Endodermal cell (in vitro differentiated cells): ENCODE measurements at regions not wholly inside any gene's neighbourhood (a gene's known extent, or its start where the extent isn't known, plus 50 kb on each side); places are given as distances from the start of the nearest gene placed in this dataset.

Source experiments
- DNase-seq: peaks from one replicate; pipeline ENCODE4 v3.0.0-alpha.2; 2017
- H3K27ac ChIP-seq: 2 replicates; pipeline ENCODE4 v1.5.1; 2013; ENCODE audit warnings: mild to moderate bottlenecking, low read depth, low read length, moderate library complexity
- H3K27me3 ChIP-seq: 2 replicates; pipeline ENCODE4 v1.6.1; 2013; ENCODE audit warnings: mild to moderate bottlenecking, low read length, moderate library complexity; ENCODE audit not compliant: insufficient read depth, control insufficient read depth, poor library complexity, severe bottlenecking
- H3K36me3 ChIP-seq: 2 replicates; pipeline ENCODE4 v1.7.0; 2013; ENCODE audit warnings: mild to moderate bottlenecking, low read length, moderate library complexity; ENCODE audit not compliant: control insufficient read depth, insufficient read depth
- H3K4me1 ChIP-seq: one replicate; pipeline ENCODE4 v1.7.0; 2013; ENCODE audit warnings: low read length; ENCODE audit not compliant: control insufficient read depth, insufficient read depth
- H3K4me3 ChIP-seq: 2 replicates; pipeline ENCODE4 v1.5.1; 2013; ENCODE audit warnings: mild to moderate bottlenecking, low read length, moderate library complexity
- H3K9ac ChIP-seq: 2 replicates; pipeline ENCODE4 v1.6.1; 2013; ENCODE audit warnings: mild to moderate bottlenecking, low read length, moderate library complexity; ENCODE audit not compliant: poor library complexity, severe bottlenecking; ENCODE audit errors: extremely low read depth
- H3K9me3 ChIP-seq: 2 replicates; pipeline ENCODE4 v1.6.1; 2013; ENCODE audit warnings: mild to moderate bottlenecking, low read length, moderate library complexity; ENCODE audit not compliant: control insufficient read depth
- H3K27ac Mint-ChIP-seq: 2 replicates; pipeline ENCODE4 v1.8.0; 2020; ENCODE audit warnings: mixed read lengths
- H3K27me3 Mint-ChIP-seq: 2 replicates; pipeline ENCODE4 v1.8.0; 2021; ENCODE audit warnings: mild to moderate bottlenecking, mixed read lengths; ENCODE audit not compliant: insufficient read depth
- H3K36me3 Mint-ChIP-seq: 2 replicates; pipeline ENCODE4 v1.8.0; 2020; ENCODE audit warnings: low read depth, mixed read lengths
- H3K4me1 Mint-ChIP-seq: 2 replicates; pipeline ENCODE4 v1.8.0; 2020; ENCODE audit warnings: mixed read lengths
- H3K4me3 Mint-ChIP-seq: 2 replicates; pipeline ENCODE4 v1.8.0; 2020; ENCODE audit warnings: mild to moderate bottlenecking, moderate library complexity, mixed read lengths
- H3K9me3 Mint-ChIP-seq: 2 replicates; pipeline ENCODE4 v1.8.0; 2020; ENCODE audit warnings: mild to moderate bottlenecking, mixed read lengths
- WGBS, 2 experiments: methylation state at CpG; one replicate each; pipeline versions ENCODE4 v1.1.5 to v1.1.7; 2013; ENCODE audit warnings: missing lambda C conversion rate in 2 of 2, mixed read lengths in 1 of 2; ENCODE audit not compliant: insufficient coverage in 1 of 2, insufficient read length in 1 of 2; 5-methylcytosine and 5-hydroxymethylcytosine counted together
- TF ChIP-seq, protein P1 (sequence below): fragments of 200-600 bp; sonication (generic); conservative IDR thresholded peaks from 2 replicates; pipeline ENCODE4 v1.5.0; 2021; ENCODE audit warnings: antibody characterized with exemption, mild to moderate bottlenecking

DNA sequence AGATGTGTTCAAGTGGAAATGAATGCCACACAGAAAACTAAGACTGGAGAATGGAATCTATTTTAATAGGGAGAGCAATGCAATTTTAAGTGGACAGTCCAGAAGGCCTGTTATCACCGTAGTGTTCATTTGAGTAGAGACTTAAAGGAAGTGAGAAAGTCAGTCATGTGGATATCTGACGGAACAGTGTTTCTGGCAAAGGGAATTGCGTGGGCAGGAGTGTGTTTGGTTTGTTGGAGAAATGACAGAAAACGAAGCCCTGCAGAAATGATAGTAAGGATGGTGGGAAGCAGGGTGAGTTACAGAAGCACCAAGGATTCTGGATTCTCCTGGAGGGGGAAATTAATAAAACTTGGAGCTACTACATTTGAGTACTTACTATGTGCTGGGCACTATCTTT, 776.6 kb downstream of the MED13L start:
- TF ChIP-seq, protein P1, sequence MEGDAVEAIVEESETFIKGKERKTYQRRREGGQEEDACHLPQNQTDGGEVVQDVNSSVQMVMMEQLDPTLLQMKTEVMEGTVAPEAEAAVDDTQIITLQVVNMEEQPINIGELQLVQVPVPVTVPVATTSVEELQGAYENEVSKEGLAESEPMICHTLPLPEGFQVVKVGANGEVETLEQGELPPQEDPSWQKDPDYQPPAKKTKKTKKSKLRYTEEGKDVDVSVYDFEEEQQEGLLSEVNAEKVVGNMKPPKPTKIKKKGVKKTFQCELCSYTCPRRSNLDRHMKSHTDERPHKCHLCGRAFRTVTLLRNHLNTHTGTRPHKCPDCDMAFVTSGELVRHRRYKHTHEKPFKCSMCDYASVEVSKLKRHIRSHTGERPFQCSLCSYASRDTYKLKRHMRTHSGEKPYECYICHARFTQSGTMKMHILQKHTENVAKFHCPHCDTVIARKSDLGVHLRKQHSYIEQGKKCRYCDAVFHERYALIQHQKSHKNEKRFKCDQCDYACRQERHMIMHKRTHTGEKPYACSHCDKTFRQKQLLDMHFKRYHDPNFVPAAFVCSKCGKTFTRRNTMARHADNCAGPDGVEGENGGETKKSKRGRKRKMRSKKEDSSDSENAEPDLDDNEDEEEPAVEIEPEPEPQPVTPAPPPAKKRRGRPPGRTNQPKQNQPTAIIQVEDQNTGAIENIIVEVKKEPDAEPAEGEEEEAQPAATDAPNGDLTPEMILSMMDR = no peak
- H3K4me1 Mint-ChIP-seq = peaks cover 3% of the 10 kb centered on the region
- H3K36me3 ChIP-seq = no peaks in the 10 kb centered on the region
- no peaks in the 10 kb centered on the region for H3K4me1 ChIP-seq
- DNase-seq = no peak
- no peaks in the 10 kb centered on the region for H3K36me3 Mint-ChIP-seq
- 87 to 94% methylated on average over 4 of the region's 4 CpGs for WGBS, 2 experiments
- no peak overlapping the region for H3K9ac ChIP-seq
- H3K4me3 ChIP-seq = no peak overlapping the region
- H3K27ac Mint-ChIP-seq = no peak overlapping the region
- H3K27me3 Mint-ChIP-seq = peaks cover 32% of the 10 kb centered on the region
- no peaks in the 10 kb centered on the region for H3K9me3 ChIP-seq
- H3K4me3 Mint-ChIP-seq = no peak overlapping the region
- H3K27ac ChIP-seq = no peak overlapping the region
- H3K9me3 Mint-ChIP-seq = peaks cover 3% of the 10 kb centered on the region
- H3K27me3 ChIP-seq = peaks cover 8% of the 10 kb centered on the region

DNA sequence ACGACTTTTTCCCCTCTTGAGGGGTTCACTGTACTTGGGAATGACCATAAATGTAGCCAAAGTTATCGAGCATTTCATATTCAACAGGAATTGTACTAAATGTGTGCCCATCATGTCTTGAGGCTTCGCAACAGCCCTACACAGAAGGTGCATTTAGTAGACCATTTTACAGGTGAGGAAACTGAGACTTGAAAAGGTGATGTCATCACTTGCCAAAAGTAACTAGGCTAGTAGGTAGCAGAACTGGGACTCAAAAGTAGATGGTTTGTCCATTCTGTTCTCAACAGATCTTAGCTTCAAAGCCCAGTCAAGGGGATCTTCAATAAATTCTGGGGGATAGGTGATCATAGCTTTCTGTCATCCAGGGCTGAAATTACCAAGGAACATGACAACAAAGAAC, 782.2 kb downstream of the MED13L start:
- peaks cover 15% of the 10 kb centered on the region for H3K27me3 Mint-ChIP-seq
- no peaks in the 10 kb centered on the region for H3K4me1 ChIP-seq
- no peak overlapping the region for H3K4me3 ChIP-seq
- H3K9me3 Mint-ChIP-seq = no peaks in the 10 kb centered on the region
- no peak overlapping the region for H3K9ac ChIP-seq
- no peaks in the 10 kb centered on the region for H3K9me3 ChIP-seq
- no peak overlapping the region for H3K27ac Mint-ChIP-seq
- WGBS, 2 experiments = 90 to 92% methylated on average over 2 to 3 of the region's 3 CpGs
- H3K27ac ChIP-seq = no peak overlapping the region
- no peaks in the 10 kb centered on the region for H3K27me3 ChIP-seq
- TF ChIP-seq, protein P1 = no peak
- peaks cover 3% of the 10 kb centered on the region for H3K4me1 Mint-ChIP-seq
- DNase-seq = no peak
- no peaks in the 10 kb centered on the region for H3K36me3 ChIP-seq
- no peaks in the 10 kb centered on the region for H3K36me3 Mint-ChIP-seq
- no peak overlapping the region for H3K4me3 Mint-ChIP-seq

DNA sequence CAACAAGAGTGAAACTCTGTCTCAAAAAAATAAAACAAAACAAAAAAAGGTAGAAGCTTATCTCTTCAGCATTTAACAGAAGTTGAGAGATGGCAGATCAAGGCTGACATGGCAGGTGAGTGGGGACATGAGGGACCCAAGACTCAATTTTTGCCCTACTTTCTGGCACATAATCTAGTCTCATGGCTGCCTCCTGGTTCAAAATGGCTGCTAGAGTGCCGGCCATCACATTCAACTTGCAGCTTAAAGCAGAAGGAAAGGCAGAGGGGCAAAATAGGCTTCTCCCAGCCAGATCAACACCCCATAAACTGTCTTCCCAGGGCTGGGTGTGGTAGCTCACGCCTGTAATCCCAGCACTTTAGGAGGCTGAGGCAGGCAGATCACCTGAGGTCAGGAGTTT, 784.9 kb downstream of the MED13L start:
- Mint-ChIP-seq H3K4me1 (peaks cover 8% of the 10 kb centered on the region), H3K9me3 (no peaks in the 10 kb centered on the region), H3K27me3 (peaks cover 28% of the 10 kb centered on the region), H3K4me3 (no peak overlapping the region), H3K27ac (no peak overlapping the region), H3K36me3 (no peaks in the 10 kb centered on the region)
- H3K36me3 ChIP-seq = no peaks in the 10 kb centered on the region
- no peaks in the 10 kb centered on the region for H3K9me3 ChIP-seq
- H3K27ac ChIP-seq = no peak overlapping the region
- no peaks in the 10 kb centered on the region for H3K27me3 ChIP-seq
- no peak for DNase-seq
- H3K4me1 ChIP-seq = no peaks in the 10 kb centered on the region
- TF ChIP-seq, protein P1 = no peak
- WGBS, 2 experiments = 0% methylated on average over 2 of the region's 2 CpGs; no CpG with 5 or more reads in 1 of the 2 experiments
- no peak overlapping the region for H3K9ac ChIP-seq
- no peak overlapping the region for H3K4me3 ChIP-seq
